ENCODE measurements at regions not wholly inside any gene's neighbourhood (a gene's known extent, or its start where the extent isn't known, plus 50 kb on each side); places are given as distances from the start of the nearest gene placed in this dataset.

GRCh38 chr5:165328846-165329245, 1823.4 kb downstream of the MAT2B start:
- H3K4me3 ChIP-seq (replicated peaks; ENCODE audit: low read depth, low read length), result no peak overlapping the region
- DNase-seq (ENCODE audit: extremely low read depth, low read depth), result no peak
- TF ChIP-seq, protein P1, sequence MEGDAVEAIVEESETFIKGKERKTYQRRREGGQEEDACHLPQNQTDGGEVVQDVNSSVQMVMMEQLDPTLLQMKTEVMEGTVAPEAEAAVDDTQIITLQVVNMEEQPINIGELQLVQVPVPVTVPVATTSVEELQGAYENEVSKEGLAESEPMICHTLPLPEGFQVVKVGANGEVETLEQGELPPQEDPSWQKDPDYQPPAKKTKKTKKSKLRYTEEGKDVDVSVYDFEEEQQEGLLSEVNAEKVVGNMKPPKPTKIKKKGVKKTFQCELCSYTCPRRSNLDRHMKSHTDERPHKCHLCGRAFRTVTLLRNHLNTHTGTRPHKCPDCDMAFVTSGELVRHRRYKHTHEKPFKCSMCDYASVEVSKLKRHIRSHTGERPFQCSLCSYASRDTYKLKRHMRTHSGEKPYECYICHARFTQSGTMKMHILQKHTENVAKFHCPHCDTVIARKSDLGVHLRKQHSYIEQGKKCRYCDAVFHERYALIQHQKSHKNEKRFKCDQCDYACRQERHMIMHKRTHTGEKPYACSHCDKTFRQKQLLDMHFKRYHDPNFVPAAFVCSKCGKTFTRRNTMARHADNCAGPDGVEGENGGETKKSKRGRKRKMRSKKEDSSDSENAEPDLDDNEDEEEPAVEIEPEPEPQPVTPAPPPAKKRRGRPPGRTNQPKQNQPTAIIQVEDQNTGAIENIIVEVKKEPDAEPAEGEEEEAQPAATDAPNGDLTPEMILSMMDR (IDR thresholded peaks at IDR 0.05; ENCODE audit: low read depth, low read length, missing control alignments), result no peak

GRCh38 chr5:165333623-165334022, 1828.2 kb downstream of the MAT2B start:
- TF ChIP-seq, protein P1 (IDR thresholded peaks at IDR 0.05; ENCODE audit: low read depth, low read length, missing control alignments), result no peak
- H3K4me3 ChIP-seq (replicated peaks; ENCODE audit: low read depth, low read length), result no peak overlapping the region
- no peak for DNase-seq (ENCODE audit: extremely low read depth, low read depth)

- no peak for DNase-seq (ENCODE audit: extremely low read depth, low read depth)
- TF ChIP-seq, protein P1 (IDR thresholded peaks at IDR 0.05; ENCODE audit: low read depth, low read length, missing control alignments), result no peak
- no peak overlapping the region for H3K4me3 ChIP-seq (replicated peaks; ENCODE audit: low read depth, low read length)
Observed at GRCh38 chr5:165334201-165334600, 1828.8 kb downstream of the MAT2B start.

DNA sequence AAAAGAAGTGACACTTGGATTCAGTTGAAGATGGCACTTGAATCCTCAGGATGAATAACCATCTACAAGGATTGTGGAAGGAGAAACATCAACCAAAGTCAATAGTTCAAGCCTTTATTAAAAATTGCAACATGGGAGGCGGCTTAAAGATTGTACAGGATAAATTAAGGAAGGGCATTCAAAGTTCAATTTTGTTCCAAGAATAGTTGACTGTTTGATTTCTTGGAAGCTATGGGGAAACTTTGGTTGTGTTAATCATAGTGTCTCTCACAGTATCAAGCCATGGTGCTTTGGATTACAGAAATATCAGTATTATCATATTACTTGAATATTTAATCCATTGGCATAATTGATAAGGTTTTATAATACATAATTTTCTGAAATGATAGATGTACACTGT, 1844.3 kb downstream of the MAT2B start:
- no peak for DNase-seq (ENCODE audit: extremely low read depth, low read depth)
- TF ChIP-seq, protein P1 (IDR thresholded peaks at IDR 0.05; ENCODE audit: low read depth, low read length, missing control alignments), result no peak
- no peak overlapping the region for H3K4me3 ChIP-seq (replicated peaks; ENCODE audit: low read depth, low read length)

DNA sequence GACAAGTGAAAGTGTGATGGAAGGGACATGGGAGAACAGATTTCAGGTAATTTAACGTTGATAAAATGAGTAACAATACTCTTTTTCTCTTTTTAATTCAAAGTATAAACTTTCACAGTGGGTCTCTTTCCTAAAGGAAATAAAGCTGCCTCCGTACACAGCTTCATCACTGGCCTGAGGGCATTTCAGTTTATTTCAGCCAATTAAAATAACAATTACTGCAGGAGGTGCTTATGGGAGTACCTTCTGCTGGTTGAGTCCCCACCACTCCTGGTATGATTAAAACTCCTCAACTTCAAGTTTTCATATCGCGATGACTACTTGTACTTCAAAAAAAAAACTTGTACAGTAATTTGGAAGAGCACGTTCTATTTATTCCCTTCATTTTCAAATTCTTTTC, 1845.9 kb downstream of the MAT2B start:
- TF ChIP-seq, protein P1 (IDR thresholded peaks at IDR 0.05; ENCODE audit: low read depth, low read length, missing control alignments), result no peak
- DNase-seq (ENCODE audit: extremely low read depth, low read depth), result no peak
- no peak overlapping the region for H3K4me3 ChIP-seq (replicated peaks; ENCODE audit: low read depth, low read length)

- DNase-seq (ENCODE audit: extremely low read depth, low read depth), result no peak
- no peak overlapping the region for H3K4me3 ChIP-seq (replicated peaks; ENCODE audit: low read depth, low read length)
- TF ChIP-seq, protein P1 (IDR thresholded peaks at IDR 0.05; ENCODE audit: low read depth, low read length, missing control alignments), result no peak
Observed at GRCh38 chr5:165360366-165360765, 1854.9 kb downstream of the MAT2B start.

GRCh38 chr5:165360784-165361542, 1855.5 kb downstream of the MAT2B start:
- DNase-seq (ENCODE audit: extremely low read depth, low read depth), result no peak
- TF ChIP-seq, protein P1 (IDR thresholded peaks at IDR 0.05; ENCODE audit: low read depth, low read length, missing control alignments), result no peak
- H3K4me3 ChIP-seq (replicated peaks; ENCODE audit: low read depth, low read length), result no peak overlapping the region
